ENCODE measurements at regions not wholly inside any gene's neighbourhood (a gene's known extent, or its start where the extent isn't known, plus 50 kb on each side); places are given as distances from the start of the nearest gene placed in this dataset.

- no CpG with 5 or more reads among the region's 3 CpGs for WGBS (ENCODE audit: insufficient coverage)
- CTCF ChIA-PET = no interaction called here
- H3K27me3 ChIP-seq (replicated peaks in 2 of 5; ENCODE audit: control insufficient read depth in 4 of 5, insufficient read depth in 5 of 5, low read length in 4 of 5) = peaks cover 0 to 4% (median 0%) of the 10 kb centered on the region in 5 experiments
- no peaks in the 10 kb centered on the region for H3K9me3 ChIP-seq (ENCODE audit: control extremely low read depth in 1 of 5, control insufficient read depth in 4 of 5, insufficient read depth in 2 of 5, low read depth in 1 of 5, low read length in 4 of 5)
- H3K27ac ChIP-seq (ENCODE audit: insufficient read depth in 1 of 2, low read depth in 1 of 2, low read length in 2 of 2, poor library complexity in 1 of 2, severe bottlenecking in 2 of 2) = no peak overlapping the region
- H3K36me3 ChIP-seq (ENCODE audit: control insufficient read depth in 4 of 4, insufficient read depth in 4 of 4, low read length in 3 of 4) = no peaks in the 10 kb centered on the region
- no peak for DNase-seq
- no peaks in the 10 kb centered on the region for H3K4me1 ChIP-seq (ENCODE audit: control extremely low read depth in 1 of 4, control insufficient read depth in 4 of 4, insufficient read depth in 4 of 4, low read length in 3 of 4)
- POLR2A ChIA-PET = no interaction called here
- H3K4me3 ChIP-seq (ENCODE audit: control insufficient read depth in 1 of 7, extremely low read depth in 1 of 7, insufficient read depth in 4 of 7, low read depth in 2 of 7, low read length in 6 of 7) = no peak overlapping the region
Measured at GRCh38 chr6:148037496-148037895, 305.1 kb upstream of the SASH1 start.

- no peaks in the 10 kb centered on the region for H3K4me1 ChIP-seq (ENCODE audit: control extremely low read depth in 1 of 4, control insufficient read depth in 4 of 4, insufficient read depth in 4 of 4, low read length in 3 of 4)
- peaks cover 0 to 4% (median 0%) of the 10 kb centered on the region in 5 experiments for H3K9me3 ChIP-seq (ENCODE audit: control extremely low read depth in 1 of 5, control insufficient read depth in 4 of 5, insufficient read depth in 2 of 5, low read depth in 1 of 5, low read length in 4 of 5)
- POLR2A ChIA-PET = no interaction called here
- CTCF ChIA-PET = no interaction called here
- DNase-seq = no peak
- no peak overlapping the region for H3K27ac ChIP-seq (ENCODE audit: insufficient read depth in 1 of 2, low read depth in 1 of 2, low read length in 2 of 2, poor library complexity in 1 of 2, severe bottlenecking in 2 of 2)
- no peaks in the 10 kb centered on the region for H3K27me3 ChIP-seq (replicated peaks in 2 of 5; ENCODE audit: control insufficient read depth in 4 of 5, insufficient read depth in 5 of 5, low read length in 4 of 5)
- WGBS (ENCODE audit: insufficient coverage) = no CpG with 5 or more reads among the region's 4 CpGs
- H3K4me3 ChIP-seq (ENCODE audit: control insufficient read depth in 1 of 7, extremely low read depth in 1 of 7, insufficient read depth in 4 of 7, low read depth in 2 of 7, low read length in 6 of 7) = no peak overlapping the region
- no peaks in the 10 kb centered on the region for H3K36me3 ChIP-seq (ENCODE audit: control insufficient read depth in 4 of 4, insufficient read depth in 4 of 4, low read length in 3 of 4)
Measured at GRCh38 chr6:148041546-148041945, 301.1 kb upstream of the SASH1 start.

DNA sequence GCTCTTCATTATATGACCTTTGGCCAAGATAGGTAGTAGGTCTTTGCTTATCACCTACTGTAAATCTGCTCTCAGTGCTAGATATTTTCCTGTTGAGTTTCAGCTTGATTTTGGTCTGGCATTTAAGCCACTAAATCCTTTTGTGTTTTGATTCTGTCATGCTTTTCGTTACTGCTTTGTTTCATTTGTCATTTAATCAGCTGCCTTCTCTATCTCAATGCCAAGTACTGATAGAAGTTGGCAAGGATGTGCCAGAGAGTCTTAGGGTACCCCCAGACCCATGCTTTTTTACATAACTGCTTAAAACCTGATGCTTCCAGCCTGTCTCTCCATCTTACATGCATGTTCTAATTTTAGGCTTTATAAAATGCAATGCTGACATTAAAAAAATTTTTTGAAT, 300.1 kb upstream of the SASH1 start:
- H3K27me3 ChIP-seq (replicated peaks in 2 of 5; ENCODE audit: control insufficient read depth in 4 of 5, insufficient read depth in 5 of 5, low read length in 4 of 5) = no peaks in the 10 kb centered on the region
- WGBS (ENCODE audit: insufficient coverage) = no CpG with 5 or more reads among the region's 1 CpG
- H3K4me3 ChIP-seq (ENCODE audit: control insufficient read depth in 1 of 7, extremely low read depth in 1 of 7, insufficient read depth in 4 of 7, low read depth in 2 of 7, low read length in 6 of 7) = no peak overlapping the region
- H3K36me3 ChIP-seq (ENCODE audit: control insufficient read depth in 4 of 4, insufficient read depth in 4 of 4, low read length in 3 of 4) = no peaks in the 10 kb centered on the region
- H3K27ac ChIP-seq (ENCODE audit: insufficient read depth in 1 of 2, low read depth in 1 of 2, low read length in 2 of 2, poor library complexity in 1 of 2, severe bottlenecking in 2 of 2) = no peak overlapping the region
- DNase-seq = no peak
- H3K4me1 ChIP-seq (ENCODE audit: control extremely low read depth in 1 of 4, control insufficient read depth in 4 of 4, insufficient read depth in 4 of 4, low read length in 3 of 4) = no peaks in the 10 kb centered on the region
- POLR2A ChIA-PET = no interaction called here
- peaks cover 0 to 11% (median 1%) of the 10 kb centered on the region in 5 experiments for H3K9me3 ChIP-seq (ENCODE audit: control extremely low read depth in 1 of 5, control insufficient read depth in 4 of 5, insufficient read depth in 2 of 5, low read depth in 1 of 5, low read length in 4 of 5)
- CTCF ChIA-PET = no interaction called here

GRCh38 chr6:148044261-148044751, 298.3 kb upstream of the SASH1 start:
- no peak for DNase-seq
- CTCF ChIA-PET = no interaction called here
- Histone ChIP-seq H3K27ac (ENCODE audit: insufficient read depth in 1 of 2, low read depth in 1 of 2, low read length in 2 of 2, poor library complexity in 1 of 2, severe bottlenecking in 2 of 2) (no peak overlapping the region), H3K4me3 (ENCODE audit: control insufficient read depth in 1 of 7, extremely low read depth in 1 of 7, insufficient read depth in 4 of 7, low read depth in 2 of 7, low read length in 6 of 7) (no peak overlapping the region), H3K27me3 (replicated peaks in 2 of 5; ENCODE audit: control insufficient read depth in 4 of 5, insufficient read depth in 5 of 5, low read length in 4 of 5) (no peaks in the 10 kb centered on the region), H3K9me3 (ENCODE audit: control extremely low read depth in 1 of 5, control insufficient read depth in 4 of 5, insufficient read depth in 2 of 5, low read depth in 1 of 5, low read length in 4 of 5) (peaks cover 0 to 11% (median 1%) of the 10 kb centered on the region in 5 experiments), H3K36me3 (ENCODE audit: control insufficient read depth in 4 of 4, insufficient read depth in 4 of 4, low read length in 3 of 4) (no peaks in the 10 kb centered on the region), H3K4me1 (ENCODE audit: control extremely low read depth in 1 of 4, control insufficient read depth in 4 of 4, insufficient read depth in 4 of 4, low read length in 3 of 4) (no peaks in the 10 kb centered on the region)
- WGBS (ENCODE audit: insufficient coverage) = no CpG with 5 or more reads among the region's 1 CpG
- POLR2A ChIA-PET = no interaction called here

GRCh38 chr6:148044921-148045320, 297.7 kb upstream of the SASH1 start:
- no peaks in the 10 kb centered on the region for H3K36me3 ChIP-seq (ENCODE audit: control insufficient read depth in 4 of 4, insufficient read depth in 4 of 4, low read length in 3 of 4)
- H3K9me3 ChIP-seq (ENCODE audit: control extremely low read depth in 1 of 5, control insufficient read depth in 4 of 5, insufficient read depth in 2 of 5, low read depth in 1 of 5, low read length in 4 of 5) = peaks cover 0 to 11% (median 1%) of the 10 kb centered on the region in 5 experiments
- H3K4me3 ChIP-seq (ENCODE audit: control insufficient read depth in 1 of 7, extremely low read depth in 1 of 7, insufficient read depth in 4 of 7, low read depth in 2 of 7, low read length in 6 of 7) = no peak overlapping the region
- no peaks in the 10 kb centered on the region for H3K27me3 ChIP-seq (replicated peaks in 2 of 5; ENCODE audit: control insufficient read depth in 4 of 5, insufficient read depth in 5 of 5, low read length in 4 of 5)
- 60% methylated on average over 1 of the region's 1 CpG for WGBS (ENCODE audit: insufficient coverage)
- POLR2A ChIA-PET = no interaction called here
- no peak for DNase-seq
- no peaks in the 10 kb centered on the region for H3K4me1 ChIP-seq (ENCODE audit: control extremely low read depth in 1 of 4, control insufficient read depth in 4 of 4, insufficient read depth in 4 of 4, low read length in 3 of 4)
- CTCF ChIA-PET = no interaction called here
- H3K27ac ChIP-seq (ENCODE audit: insufficient read depth in 1 of 2, low read depth in 1 of 2, low read length in 2 of 2, poor library complexity in 1 of 2, severe bottlenecking in 2 of 2) = no peak overlapping the region

GRCh38 chr6:148053209-148053608, 289.4 kb upstream of the SASH1 start:
- CTCF ChIA-PET = no interaction called here
- H3K4me3 ChIP-seq (ENCODE audit: control insufficient read depth in 1 of 7, extremely low read depth in 1 of 7, insufficient read depth in 4 of 7, low read depth in 2 of 7, low read length in 6 of 7) = no peak overlapping the region
- POLR2A ChIA-PET = no interaction called here
- no CpG with 5 or more reads among the region's 5 CpGs for WGBS (ENCODE audit: insufficient coverage)
- peaks cover 0 to 3% (median 0%) of the 10 kb centered on the region in 5 experiments for H3K9me3 ChIP-seq (ENCODE audit: control extremely low read depth in 1 of 5, control insufficient read depth in 4 of 5, insufficient read depth in 2 of 5, low read depth in 1 of 5, low read length in 4 of 5)
- H3K27ac ChIP-seq (ENCODE audit: insufficient read depth in 1 of 2, low read depth in 1 of 2, low read length in 2 of 2, poor library complexity in 1 of 2, severe bottlenecking in 2 of 2) = no peak overlapping the region
- H3K27me3 ChIP-seq (replicated peaks in 2 of 5; ENCODE audit: control insufficient read depth in 4 of 5, insufficient read depth in 5 of 5, low read length in 4 of 5) = no peaks in the 10 kb centered on the region
- no peaks in the 10 kb centered on the region for H3K36me3 ChIP-seq (ENCODE audit: control insufficient read depth in 4 of 4, insufficient read depth in 4 of 4, low read length in 3 of 4)
- H3K4me1 ChIP-seq (ENCODE audit: control extremely low read depth in 1 of 4, control insufficient read depth in 4 of 4, insufficient read depth in 4 of 4, low read length in 3 of 4) = no peaks in the 10 kb centered on the region
- DNase-seq = no peak

DNA sequence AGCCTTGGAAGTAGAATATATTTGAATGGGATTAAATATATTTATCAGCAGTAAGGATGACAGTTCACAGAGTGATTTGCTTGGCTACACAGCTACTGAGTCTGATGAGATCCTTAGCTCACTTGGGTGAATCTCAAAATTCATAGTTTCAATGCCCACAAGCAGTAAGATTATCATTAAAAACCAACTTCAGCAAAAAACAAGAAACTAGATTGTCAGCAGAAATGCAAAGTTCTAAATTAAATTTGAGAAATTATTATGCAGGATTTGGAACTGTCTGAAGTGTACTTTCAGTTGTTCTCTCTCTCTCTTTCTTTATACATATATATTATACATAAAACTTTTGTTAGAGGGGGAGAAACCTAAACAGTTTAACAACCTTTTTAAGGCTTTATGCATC, 288.8 kb upstream of the SASH1 start:
- Histone ChIP-seq H3K9me3 (ENCODE audit: control extremely low read depth in 1 of 5, control insufficient read depth in 4 of 5, insufficient read depth in 2 of 5, low read depth in 1 of 5, low read length in 4 of 5) (peaks cover 0 to 4% (median 0%) of the 10 kb centered on the region in 5 experiments), H3K27me3 (replicated peaks in 2 of 5; ENCODE audit: control insufficient read depth in 4 of 5, insufficient read depth in 5 of 5, low read length in 4 of 5) (no peaks in the 10 kb centered on the region), H3K4me1 (ENCODE audit: control extremely low read depth in 1 of 4, control insufficient read depth in 4 of 4, insufficient read depth in 4 of 4, low read length in 3 of 4) (no peaks in the 10 kb centered on the region), H3K27ac (ENCODE audit: insufficient read depth in 1 of 2, low read depth in 1 of 2, low read length in 2 of 2, poor library complexity in 1 of 2, severe bottlenecking in 2 of 2) (no peak overlapping the region), H3K36me3 (ENCODE audit: control insufficient read depth in 4 of 4, insufficient read depth in 4 of 4, low read length in 3 of 4) (no peaks in the 10 kb centered on the region), H3K4me3 (ENCODE audit: control insufficient read depth in 1 of 7, extremely low read depth in 1 of 7, insufficient read depth in 4 of 7, low read depth in 2 of 7, low read length in 6 of 7) (no peak overlapping the region)
- ChIA-PET POLR2A (no interaction called here), CTCF (no interaction called here)
- no peak for DNase-seq

All from common myeloid progenitor, CD34-positive (primary cell).